H1 (cell line): ENCODE measurements at regions not wholly inside any gene's neighbourhood (a gene's known extent, or its start where the extent isn't known, plus 50 kb on each side); places are given as distances from the start of the nearest gene placed in this dataset.

ENCODE experiments used
- CTCF ChIA-PET: fragments of 300-600 bp; sonication (Branson Sonifier 250); formaldehyde crosslinking; loops from one replicate; lab custom pipeline; 2021; ENCODE audit not compliant: partially characterized antibody; lab: Charles Lee
- POLR2A ChIA-PET: fragments of 300-600 bp; sonication (Branson Sonifier 250); formaldehyde crosslinking; loops from one replicate; lab custom pipeline; 2021; ENCODE audit warnings: inconsistent platforms; ENCODE audit not compliant: partially characterized antibody; lab: Charles Lee
- DNase-seq, 2 experiments: peaks; one replicate each; pipeline versions ENCODE4 v3.0.0 to v3.0.0-alpha.2; 2010 to 2022; ENCODE audit warnings: low spot score in 2 of 2, low read depth in 1 of 2, mixed read lengths in 1 of 2
- FAIRE-seq: peaks from 2 replicates; lab custom pipeline; 2011; peaks lifted over from hg19 to GRCh38; lab: Jason Lieb, UNC
- H2AFZ ChIP-seq: 2 replicates; pipeline ENCODE4 v1.8.1; 2012; ENCODE audit warnings: low read length, inconsistent platforms
- H2AK5ac ChIP-seq: 2 replicates; pipeline ENCODE4 v1.6.1; 2013; ENCODE audit warnings: low read depth, low read length
- H2BK120ac ChIP-seq: replicated peaks from 2 replicates; pipeline ENCODE3; 2013; ENCODE audit warnings: low read depth, low read length, inconsistent platforms
- H2BK12ac ChIP-seq: 2 replicates; pipeline ENCODE4 v1.6.1; 2013; ENCODE audit warnings: low read depth, low read length
- H2BK15ac ChIP-seq: 2 replicates; pipeline ENCODE4 v1.6.1; 2013; ENCODE audit warnings: low read length
- H2BK20ac ChIP-seq: 2 replicates; pipeline ENCODE4 v1.6.1; 2013; ENCODE audit warnings: low read length
- H2BK5ac ChIP-seq: 2 replicates; pipeline ENCODE4 v1.6.1; 2013; ENCODE audit warnings: low read depth, low read length
- H3K14ac ChIP-seq: 2 replicates; pipeline ENCODE4 v1.6.1; 2013; ENCODE audit warnings: inconsistent platforms; ENCODE audit not compliant: insufficient read length
- H3K18ac ChIP-seq: 2 replicates; pipeline ENCODE4 v1.6.1; 2013; ENCODE audit warnings: low read length; ENCODE audit errors: extremely low read depth
- H3K23ac ChIP-seq: 2 replicates; pipeline ENCODE4 v1.6.1; 2013; ENCODE audit warnings: inconsistent platforms; ENCODE audit not compliant: insufficient read length
- H3K23me2 ChIP-seq: 2 replicates; pipeline ENCODE4 v1.6.1; 2013; ENCODE audit warnings: low read depth, low read length
- H3K27ac ChIP-seq: 2 replicates; pipeline ENCODE4 v1.6.1; 2011; ENCODE audit warnings: low read depth, low read length, inconsistent platforms
- H3K27me3 ChIP-seq, 4 experiments: replicated peaks in 1 of 4; 1 replicate in 1 of 4; 2 replicates in 3 of 4; pipeline versions ENCODE4 v1.6.1 to v1.8.1; 2011 to 2013; ENCODE audit warnings: low read length in 3 of 4, mild to moderate bottlenecking in 3 of 4, inconsistent platforms in 2 of 4, mixed read lengths in 2 of 4, moderate library complexity in 1 of 4; ENCODE audit not compliant: control insufficient read depth in 3 of 4, insufficient read depth in 3 of 4; ENCODE audit errors: extremely low read depth in 1 of 4
- H3K36me3 ChIP-seq, 4 experiments: 2 replicates each; pipeline versions ENCODE4 v1.6.1 to v1.8.1; 2011 to 2013; ENCODE audit warnings: mild to moderate bottlenecking in 4 of 4, low read length in 3 of 4, moderate library complexity in 2 of 4, control low read depth in 1 of 4, inconsistent platforms in 1 of 4; ENCODE audit not compliant: insufficient read depth in 4 of 4, control insufficient read depth in 2 of 4
- H3K4ac ChIP-seq: replicated peaks from 2 replicates; pipeline ENCODE3; 2013; ENCODE audit warnings: low read length, low read depth, mixed read lengths, inconsistent platforms; ENCODE audit not compliant: insufficient read length
- H3K4me1 ChIP-seq, 4 experiments: replicated peaks in 1 of 4; 1 replicate in 1 of 4; 2 replicates in 3 of 4; pipeline versions ENCODE4 v1.6.1 to v1.8.1; 2011 to 2013; ENCODE audit warnings: low read length in 3 of 4, inconsistent platforms in 2 of 4, mixed read lengths in 1 of 4; ENCODE audit not compliant: insufficient read depth in 4 of 4, control insufficient read depth in 3 of 4
- H3K4me2 ChIP-seq, 2 experiments: 2 replicates each; pipeline versions ENCODE4 v1.6.1 to v1.8.1; 2011 to 2013; ENCODE audit warnings: low read depth in 2 of 2, low read length in 2 of 2, control low read depth in 1 of 2, inconsistent platforms in 1 of 2, mild to moderate bottlenecking in 1 of 2; ENCODE audit not compliant: insufficient read depth in 1 of 2
- H3K4me3 ChIP-seq, 4 experiments: fragments of 200-600, 300-600 bp in 1 of 4; sonication (generic), shearing (Covaris generic), sonication (Bioruptor Twin) in 1 of 4; 2 replicates each; pipeline versions ENCODE4 v1.5.1 to v1.8.1; 2011 to 2016; ENCODE audit warnings: low read length in 4 of 4, low read depth in 3 of 4, control low read depth in 2 of 4, inconsistent platforms in 2 of 4, mild to moderate bottlenecking in 2 of 4, mixed read lengths in 1 of 4, moderate library complexity in 1 of 4; ENCODE audit not compliant: insufficient read depth in 2 of 4; ENCODE audit errors: extremely low read depth in 1 of 4
- H3K56ac ChIP-seq: replicated peaks from 2 replicates; pipeline ENCODE3; 2013; ENCODE audit warnings: low read depth, mild to moderate bottlenecking, mixed read lengths, low read length, inconsistent platforms; ENCODE audit not compliant: insufficient read length
- H3K79me1 ChIP-seq: 2 replicates; pipeline ENCODE4 v1.6.1; 2013; ENCODE audit warnings: low read depth, low read length, control low read depth
- H3K79me2 ChIP-seq, 2 experiments: 2 replicates each; pipeline versions ENCODE4 v1.6.1 to v1.8.1; 2012 to 2013; ENCODE audit warnings: low read length in 2 of 2, mild to moderate bottlenecking in 2 of 2, inconsistent platforms in 1 of 2; ENCODE audit not compliant: insufficient read depth in 2 of 2, control insufficient read depth in 1 of 2
- H3K9ac ChIP-seq, 4 experiments: replicated peaks in 1 of 4; 1 replicate in 1 of 4; 2 replicates in 3 of 4; pipeline versions ENCODE4 v1.6.1 to v1.8.1; 2011 to 2013; ENCODE audit warnings: low read depth in 3 of 4, low read length in 3 of 4, control low read depth in 2 of 4, mild to moderate bottlenecking in 2 of 4, moderate library complexity in 2 of 4, inconsistent platforms in 1 of 4; ENCODE audit errors: extremely low read depth in 1 of 4
- H3K9me3 ChIP-seq, 2 experiments: 2 replicates each; pipeline versions ENCODE4 v1.6.1 to v1.8.1; 2012 to 2013; ENCODE audit warnings: mild to moderate bottlenecking in 2 of 2, moderate library complexity in 2 of 2, control low read depth in 1 of 2, inconsistent platforms in 1 of 2, low read depth in 1 of 2, low read length in 1 of 2, mixed read lengths in 1 of 2; ENCODE audit not compliant: insufficient read depth in 2 of 2
- H4K20me1 ChIP-seq, 2 experiments: replicated peaks in 1 of 2; 2 replicates each; pipeline versions ENCODE3 to v1.8.1; 2011 to 2013; ENCODE audit warnings: inconsistent platforms in 2 of 2, low read length in 2 of 2, mild to moderate bottlenecking in 1 of 2; ENCODE audit not compliant: insufficient read depth in 2 of 2, control insufficient read depth in 1 of 2
- H4K5ac ChIP-seq: 2 replicates; pipeline ENCODE4 v1.6.1; 2013; ENCODE audit warnings: low read length, low read depth, mixed read lengths, inconsistent platforms; ENCODE audit not compliant: insufficient read length
- H4K8ac ChIP-seq: 2 replicates; pipeline ENCODE4 v1.8.0; 2013; ENCODE audit warnings: mild to moderate bottlenecking, moderate library complexity, low read length, inconsistent platforms; ENCODE audit not compliant: insufficient read depth; ENCODE audit errors: extremely low read depth
- H4K91ac ChIP-seq: replicated peaks from 2 replicates; pipeline ENCODE3; 2013; ENCODE audit warnings: low read length, mixed read lengths, inconsistent platforms; ENCODE audit not compliant: insufficient read length
- KDM5A ChIP-seq: fragments of 200-600 bp; IDR thresholded peaks from 2 replicates; pipeline ENCODE4 v1.7.1; 2012; ENCODE audit warnings: mild to moderate bottlenecking, low read length, inconsistent platforms, mixed read lengths
- POLR2A ChIP-seq, 2 experiments: IDR thresholded peaks; 1 replicate in 1 of 2; 2 replicates in 1 of 2; pipeline ENCODE4 v1.6.1; 2011; ENCODE audit warnings: low read depth in 2 of 2, low read length in 2 of 2, mild to moderate bottlenecking in 2 of 2; ENCODE audit errors: control extremely low read depth in 1 of 2
- RFX5 ChIP-seq: IDR thresholded peaks from 2 replicates; pipeline ENCODE4 v1.6.1; 2011; ENCODE audit warnings: low read depth, low read length, improper control_type of control experiment, borderline replicate concordance
- SIRT6 ChIP-seq: IDR thresholded peaks from one replicate; pipeline ENCODE4 v1.7.1; 2012; ENCODE audit warnings: low read length, inconsistent platforms
- SP2 ChIP-seq: IDR thresholded peaks from 2 replicates; pipeline ENCODE4 v1.6.1; 2012; ENCODE audit warnings: mild to moderate bottlenecking, low read length, inconsistent platforms
- SP4 ChIP-seq: IDR thresholded peaks from 2 replicates; pipeline ENCODE4 v1.6.1; 2012; ENCODE audit warnings: low read length, inconsistent platforms
- SRF ChIP-seq: IDR thresholded peaks from 2 replicates; pipeline ENCODE4 v1.6.1; 2011; ENCODE audit warnings: mild to moderate bottlenecking, low read depth, low read length, moderate library complexity
- WGBS, 2 experiments: shearing (Covaris generic) in 1 of 2; methylation state at CpG; one replicate each; pipeline versions ENCODE4 v1.1.6 to v1.1.7; 2013 to 2015; ENCODE audit warnings: low lambda C conversion rate in 2 of 2, mixed read lengths in 2 of 2, inconsistent platforms in 1 of 2, low coverage in 1 of 2, missing lambda C conversion rate in 1 of 2; ENCODE audit not compliant: insufficient replicate concordance in 2 of 2, insufficient coverage in 1 of 2, insufficient read length in 1 of 2; ENCODE audit errors: extremely low coverage in 1 of 2, missing lambda C conversion rate in 1 of 2; 5-methylcytosine and 5-hydroxymethylcytosine counted together

DNA sequence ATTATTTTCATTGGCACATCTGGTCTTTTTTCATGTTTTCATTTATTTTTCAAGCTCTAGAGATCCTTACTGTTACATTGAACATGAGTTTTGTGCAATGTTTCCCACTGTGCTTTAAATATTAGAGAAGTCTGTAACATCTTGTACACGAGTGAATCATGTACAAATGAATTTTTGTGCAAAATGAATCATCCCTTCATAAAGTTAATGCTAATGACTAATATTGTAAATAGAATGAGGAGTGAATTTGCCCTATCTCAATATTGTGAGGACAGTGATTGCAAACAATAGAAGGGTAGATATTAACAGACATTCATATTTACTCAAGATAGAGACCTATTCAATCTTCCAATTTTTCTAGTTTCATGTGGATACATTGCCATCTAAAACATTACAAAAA, 463.3 kb upstream of the FOXG1 start:
- H2AFZ ChIP-seq: no peak overlapping the region
- TF ChIP-seq SIRT6 (no peak), RFX5 (no peak), SP2 (no peak), KDM5A (no peak), SP4 (no peak), SRF (no peak), POLR2A (IDR thresholded peaks at IDR 0.05; ENCODE audit: control extremely low read depth in 1 of 2, low read depth in 2 of 2, low read length in 2 of 2) (no peak)
- WGBS, 2 experiments: 90% methylated on average over 1 of the region's 1 CpG; no CpG with 5 or more reads in 1 of the 2 experiments
- FAIRE-seq: no peak
- no peak overlapping the region for H3K23ac ChIP-seq
- no peak overlapping the region for H3K4me2 ChIP-seq
- no peak overlapping the region for H3K4me3 ChIP-seq
- DNase-seq: no peak
- ChIA-PET POLR2A (no interaction called here), CTCF (no interaction called here)
- H4K20me1 ChIP-seq: no peaks in the 10 kb centered on the region
- H3K23me2 ChIP-seq: no peaks in the 10 kb centered on the region
- H3K18ac ChIP-seq: no peak overlapping the region
- no peak overlapping the region for H2BK5ac ChIP-seq
- no peak overlapping the region for H2BK20ac ChIP-seq
- no peak overlapping the region for H2BK12ac ChIP-seq
- no peak overlapping the region for H3K27ac ChIP-seq
- no peaks in the 10 kb centered on the region for H3K9me3 ChIP-seq
- no peak overlapping the region for H3K14ac ChIP-seq
- H3K9ac ChIP-seq: no peak overlapping the region
- H2BK120ac ChIP-seq: no peak overlapping the region
- H3K27me3 ChIP-seq: no peaks in the 10 kb centered on the region
- no peak overlapping the region for H2AK5ac ChIP-seq
- H3K79me2 ChIP-seq: no peaks in the 10 kb centered on the region
- no peak overlapping the region for H2BK15ac ChIP-seq
- H4K91ac ChIP-seq: no peak overlapping the region
- H3K4me1 ChIP-seq: no peaks in the 10 kb centered on the region; a peak in 1 of 7 replicates
- H4K8ac ChIP-seq: no peak overlapping the region
- no peaks in the 10 kb centered on the region for H3K36me3 ChIP-seq
- no peak overlapping the region for H4K5ac ChIP-seq
- H3K56ac ChIP-seq: no peak overlapping the region
- no peaks in the 10 kb centered on the region for H3K79me1 ChIP-seq
- H3K4ac ChIP-seq: no peak overlapping the region
